ENCODE measurements at regions not wholly inside any gene's neighbourhood (a gene's known extent, or its start where the extent isn't known, plus 50 kb on each side); places are given as distances from the start of the nearest gene placed in this dataset.

DNA sequence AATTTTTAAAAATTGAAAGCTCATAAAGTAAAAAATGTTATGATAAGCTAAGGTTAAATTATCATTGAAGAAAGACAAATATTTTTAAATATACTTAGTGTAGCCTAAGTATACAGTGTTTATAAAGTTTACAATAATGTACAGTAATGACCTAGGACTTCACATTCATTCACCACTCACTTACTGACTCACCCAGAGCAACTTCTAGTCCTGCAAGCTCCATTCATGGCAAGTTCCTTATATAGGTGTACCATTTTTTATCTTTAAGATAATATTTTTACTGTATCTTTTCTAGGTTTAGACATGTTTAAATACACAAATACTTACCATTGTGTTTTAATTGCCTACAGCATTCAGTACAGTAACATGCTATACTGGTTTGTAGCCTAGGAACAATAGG lies 112.3 kb upstream of the RADX start:
- DNase-seq (ENCODE audit: low read depth): no peak

DNA sequence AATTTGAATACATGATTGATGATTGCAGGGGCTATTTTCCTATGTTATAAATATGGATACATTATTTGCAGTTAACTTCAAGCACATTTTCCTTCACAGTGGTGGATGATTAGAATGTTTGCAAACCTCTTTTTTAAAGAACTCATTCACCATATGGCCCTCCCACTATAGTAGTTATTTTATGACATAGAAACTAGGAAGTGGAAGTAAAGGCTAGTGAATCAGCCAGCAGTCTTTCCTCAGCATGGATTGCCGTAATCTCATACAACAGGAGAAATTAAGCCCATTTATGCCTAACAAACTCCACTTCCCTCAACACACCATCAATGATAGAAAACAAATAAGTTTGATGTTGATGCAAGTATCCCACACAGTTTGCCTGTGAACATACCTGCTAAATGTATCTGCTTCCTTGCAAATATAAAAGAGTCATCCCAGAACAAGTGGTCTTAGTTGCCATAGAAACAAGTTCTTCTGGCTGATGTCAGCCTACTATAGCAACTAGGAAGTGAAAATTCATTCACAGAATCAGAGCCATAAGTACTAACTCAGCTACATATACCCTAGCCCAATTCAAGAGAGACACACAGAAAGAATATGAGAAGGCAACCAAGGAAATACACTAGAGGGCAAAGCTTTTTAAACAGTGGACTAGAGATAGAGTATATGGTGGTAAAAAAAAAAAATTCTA lies 100.9 kb upstream of the RADX start:
- no peak for DNase-seq (ENCODE audit: low read depth)
